HG03064 (cell line): ENCODE measurements at regions not wholly inside any gene's neighbourhood (a gene's known extent, or its start where the extent isn't known, plus 50 kb on each side); places are given as distances from the start of the nearest gene placed in this dataset.

Experiments
- ATAC-seq: cut with Tn5 transposase; IDR thresholded peaks from one replicate; pipeline ENCODE4 v1.9.1; 2021; ENCODE audit warnings: low read depth; ENCODE audit not compliant: unreplicated experiment

- ATAC-seq = no peak
These were observed 70.4 kb upstream of the TBCA start for GRCh38 chr5:77846422-77847128.

- ATAC-seq = no peak
These were observed 69.1 kb upstream of the TBCA start for GRCh38 chr5:77845324-77845646.

GRCh38 chr5:77844623-77845323 lies 68.6 kb upstream of the TBCA start:
- no peak for ATAC-seq

- ATAC-seq = no peak
These were observed 68.2 kb upstream of the TBCA start for GRCh38 chr5:77844373-77844622.

GRCh38 chr5:77843570-77844372 lies 67.6 kb upstream of the TBCA start:
- no peak for ATAC-seq

- no peak for ATAC-seq
These were observed 66.1 kb upstream of the TBCA start for GRCh38 chr5:77842243-77842642.

GRCh38 chr5:77841616-77842015 lies 65.5 kb upstream of the TBCA start:
- ATAC-seq = no peak

- ATAC-seq = no peak
These were observed 64.8 kb upstream of the TBCA start for GRCh38 chr5:77840930-77841329.

- ATAC-seq = no peak
These were observed 63.6 kb upstream of the TBCA start for GRCh38 chr5:77839691-77840090.

- no peak for ATAC-seq
These were observed 56.8 kb upstream of the TBCA start for GRCh38 chr5:77832938-77833337.

- ATAC-seq = no peak
These were observed 56.1 kb upstream of the TBCA start for GRCh38 chr5:77832166-77832770.

GRCh38 chr5:77828445-77828844 lies 52.3 kb upstream of the TBCA start:
- no peak for ATAC-seq
